Gastrocnemius medialis (tissue), 4 donors: ENCODE measurements at regions not wholly inside any gene's neighbourhood (a gene's known extent, or its start where the extent isn't known, plus 50 kb on each side); places are given as distances from the start of the nearest gene placed in this dataset.

Source experiments
- CTCF ChIP-seq, 5 experiments: fragments of 450-650 bp in 3 of 5; fragments of 200-600 bp in 2 of 5; sonication (generic) in 2 of 5; IDR thresholded peaks in 4 of 5; conservative IDR thresholded peaks in 1 of 5; 1 replicate in 4 of 5; 2 replicates in 1 of 5; pipeline ENCODE4 v1.5.1; 2016 to 2019; ENCODE audit warnings: antibody characterized with exemption in 5 of 5, mild to moderate bottlenecking in 3 of 5, moderate library complexity in 3 of 5
- POLR2A ChIP-seq, 2 donors: fragments of 450-650 bp; IDR thresholded peaks; one replicate each; pipeline ENCODE4 v1.6.1; 2017; ENCODE audit warnings: antibody characterized with exemption in 2 of 2, mild to moderate bottlenecking in 2 of 2, moderate library complexity in 2 of 2

- TF ChIP-seq CTCF (IDR thresholded peaks at IDR 0.05 in 4 of 5, conservative IDR thresholded peaks at IDR 0.05 in 1 of 5) (no peak), POLR2A (IDR thresholded peaks at IDR 0.05) (no peak)
These were observed 217.5 kb downstream of the RAP2B start for GRCh38 chr3:153379516-153379915.
